ENCODE measurements at regions not wholly inside any gene's neighbourhood (a gene's known extent, or its start where the extent isn't known, plus 50 kb on each side); places are given as distances from the start of the nearest gene placed in this dataset.

DNA sequence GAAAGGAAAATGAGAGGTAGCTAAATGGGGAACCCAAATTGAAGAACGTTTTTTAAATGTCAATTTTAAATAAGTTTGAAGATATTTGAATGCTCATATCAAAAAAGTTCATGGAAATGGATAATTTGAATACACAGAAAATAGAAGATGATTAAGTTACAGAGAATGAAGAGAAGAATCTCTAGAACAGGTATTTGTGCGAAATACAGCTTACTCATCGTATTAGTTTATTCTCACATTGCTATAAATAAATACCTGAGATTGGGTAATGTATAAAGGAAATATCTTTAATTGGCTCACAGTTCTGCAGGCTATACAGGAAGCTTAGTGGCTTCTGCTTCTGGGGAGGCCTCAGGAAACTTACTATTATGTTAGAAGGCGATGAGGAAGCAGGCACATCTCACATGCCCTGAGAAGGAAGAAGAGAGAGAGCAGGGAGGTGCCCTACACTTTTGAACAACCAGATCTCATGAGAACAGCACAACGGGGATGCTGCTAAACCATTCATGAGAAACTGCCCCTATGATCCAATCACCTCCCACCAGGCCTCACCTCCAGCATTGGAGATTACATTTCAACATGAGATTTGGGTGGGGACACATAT is 89.7 kb upstream of the DTNA start:
- WGBS, 2 donors (ENCODE audit: low coverage in 1 of 2) = 83 to 88% methylated on average over 4 to 5 of the region's 5 CpGs
- no peak for DNase-seq
- Histone ChIP-seq H3K36me3 (no peaks in the 10 kb centered on the region), H3K4me3 (no peak overlapping the region), H3K27me3 (no peaks in the 10 kb centered on the region), H3K27ac (no peak overlapping the region), H3K9me3 (no peaks in the 10 kb centered on the region), H3K4me1 (no peaks in the 10 kb centered on the region)
- TF ChIP-seq POLR2A (IDR thresholded peaks at IDR 0.05) (no peak), EP300 (IDR thresholded peaks at IDR 0.05; ENCODE audit: low read depth) (no peak), POLR2AphosphoS5 (IDR thresholded peaks at IDR 0.05) (no peak), CTCF (IDR thresholded peaks at IDR 0.05) (no peak)
- intact Hi-C loops (cut with DNase I; ENCODE audit: low total_unique reads) (no loop called here), in situ Hi-C loops (cut with MboI; ENCODE audit: low pct_ligation_motif_present in 1 of 4, low pct_unique_long_range_greater_than_20kb in 1 of 4, low sequenced_read_pairs in 3 of 4) (no loop called here)

- in situ Hi-C loops (cut with MboI; ENCODE audit: low pct_ligation_motif_present in 1 of 4, low pct_unique_long_range_greater_than_20kb in 1 of 4, low sequenced_read_pairs in 3 of 4) = no loop called here
Measured at GRCh38 chr18:34623557-34623956, 86.5 kb upstream of the DTNA start.

GRCh38 chr18:34624551-34624950 is 85.5 kb upstream of the DTNA start:
- in situ Hi-C loops (cut with MboI; ENCODE audit: low pct_ligation_motif_present in 1 of 4, low pct_unique_long_range_greater_than_20kb in 1 of 4, low sequenced_read_pairs in 3 of 4) (no loop called here), intact Hi-C loops (cut with DNase I; ENCODE audit: low total_unique reads) (no loop called here)
- DNase-seq = no peak
- 52 to 67% methylated on average over 3 of the region's 3 CpGs for WGBS, 2 donors (ENCODE audit: low coverage in 1 of 2)
- H3K27me3 ChIP-seq = no peaks in the 10 kb centered on the region
- TF ChIP-seq EP300 (IDR thresholded peaks at IDR 0.05; ENCODE audit: low read depth) = no peak
- no peak for TF ChIP-seq POLR2AphosphoS5 (IDR thresholded peaks at IDR 0.05)
- no peak for TF ChIP-seq POLR2A (IDR thresholded peaks at IDR 0.05)
- no peak for TF ChIP-seq CTCF (IDR thresholded peaks at IDR 0.05)
- H3K4me3 ChIP-seq = no peak overlapping the region
- no peaks in the 10 kb centered on the region for H3K36me3 ChIP-seq
- H3K9me3 ChIP-seq = no peaks in the 10 kb centered on the region
- H3K27ac ChIP-seq = no peak overlapping the region
- H3K4me1 ChIP-seq = no peaks in the 10 kb centered on the region

More at GRCh38 chr18:34623557-34623956, 86.5 kb upstream of the DTNA start:
- no peak overlapping the region for H3K27ac ChIP-seq
- no peaks in the 10 kb centered on the region for H3K9me3 ChIP-seq
- DNase-seq = no peak
- H3K27me3 ChIP-seq = no peaks in the 10 kb centered on the region
- H3K36me3 ChIP-seq = no peaks in the 10 kb centered on the region
- no peaks in the 10 kb centered on the region for H3K4me1 ChIP-seq
- TF ChIP-seq POLR2A (IDR thresholded peaks at IDR 0.05) (no peak), EP300 (IDR thresholded peaks at IDR 0.05; ENCODE audit: low read depth) (no peak), POLR2AphosphoS5 (IDR thresholded peaks at IDR 0.05) (no peak), CTCF (IDR thresholded peaks at IDR 0.05) (no peak)
- no peak overlapping the region for H3K4me3 ChIP-seq
- intact Hi-C loops (cut with DNase I; ENCODE audit: low total_unique reads) = no loop called here
- 85 to 94% methylated on average over 2 of the region's 2 CpGs for WGBS, 2 donors (ENCODE audit: low coverage in 1 of 2)

DNA sequence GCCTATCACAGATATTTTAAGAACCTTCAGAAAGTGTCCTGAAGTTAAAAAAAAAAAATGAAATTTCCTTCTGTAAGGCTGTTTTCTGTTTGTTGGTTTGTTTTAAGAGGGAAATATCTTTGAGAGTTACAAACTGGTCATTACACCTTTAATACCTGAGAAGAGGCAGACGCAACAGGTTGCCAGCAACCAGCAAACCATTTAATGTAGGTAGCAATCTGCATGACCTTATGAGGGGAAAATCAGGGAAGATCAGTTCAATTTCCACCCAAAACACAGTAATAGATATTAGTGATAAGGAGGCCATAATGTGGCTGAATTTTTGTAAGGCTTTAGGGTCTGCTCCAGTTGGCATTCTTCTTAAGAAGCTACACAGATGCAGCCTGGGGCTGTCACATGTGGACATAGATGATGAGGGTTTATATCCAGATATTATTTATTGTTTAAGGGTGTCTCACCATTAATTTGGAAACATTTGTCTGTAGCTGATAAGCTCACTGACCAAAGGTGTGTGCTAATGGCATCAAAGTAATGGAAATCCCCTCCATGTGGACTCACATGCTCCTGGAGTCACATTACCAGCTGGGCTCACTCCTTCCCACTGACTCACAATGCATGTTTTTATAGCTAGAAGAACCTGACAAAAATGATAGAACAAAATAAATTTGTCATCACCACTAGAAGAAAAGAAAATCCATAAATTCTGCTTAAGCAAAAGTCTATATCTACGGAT is 83.5 kb upstream of the DTNA start:
- in situ Hi-C loops (cut with MboI; ENCODE audit: low pct_ligation_motif_present in 1 of 4, low pct_unique_long_range_greater_than_20kb in 1 of 4, low sequenced_read_pairs in 3 of 4) (no loop called here), intact Hi-C loops (cut with DNase I; ENCODE audit: low total_unique reads) (no loop called here)
- no peak overlapping the region for H3K27ac ChIP-seq

More for the DNA sequence above, 83.5 kb upstream of the DTNA start:
- DNase-seq = no peak
- Histone ChIP-seq H3K27me3 (no peaks in the 10 kb centered on the region), H3K9me3 (no peaks in the 10 kb centered on the region), H3K36me3 (no peaks in the 10 kb centered on the region), H3K4me3 (no peak overlapping the region), H3K4me1 (no peaks in the 10 kb centered on the region)
- 94 to 100% methylated on average over 2 of the region's 2 CpGs for WGBS, 2 donors (ENCODE audit: low coverage in 1 of 2)
- TF ChIP-seq CTCF (IDR thresholded peaks at IDR 0.05) (no peak), POLR2A (IDR thresholded peaks at IDR 0.05) (no peak), POLR2AphosphoS5 (IDR thresholded peaks at IDR 0.05) (no peak), EP300 (IDR thresholded peaks at IDR 0.05; ENCODE audit: low read depth) (no peak)
